ENCODE measurements at regions not wholly inside any gene's neighbourhood (a gene's known extent, or its start where the extent isn't known, plus 50 kb on each side); places are given as distances from the start of the nearest gene placed in this dataset.
"Not testable (repeated sequence)": the region's sequence is repeated elsewhere in the genome, so short reads cannot be mapped to it uniquely, and the experiment has no call there.

- DNase-seq (ENCODE audit: low spot score) = no peak
These were observed 483.9 kb upstream of the AUTS2 start for GRCh38 chr7:69114374-69114773.

- DNase-seq (ENCODE audit: low spot score) = no peak
These were observed 482.5 kb upstream of the AUTS2 start for GRCh38 chr7:69115788-69116187.

- not testable (repeated sequence) for DNase-seq (ENCODE audit: low spot score)
These were observed 482.1 kb upstream of the AUTS2 start for GRCh38 chr7:69116196-69116595.

- DNase-seq (ENCODE audit: low spot score) = no peak
These were observed 475.3 kb upstream of the AUTS2 start for GRCh38 chr7:69122953-69123352.

GRCh38 chr7:69126896-69127479 lies 471.3 kb upstream of the AUTS2 start:
- no peak for DNase-seq (ENCODE audit: low spot score)

GRCh38 chr7:69129524-69129923 lies 468.8 kb upstream of the AUTS2 start:
- no peak for DNase-seq (ENCODE audit: low spot score)

- no peak for DNase-seq (ENCODE audit: low spot score)
These were observed 468.3 kb upstream of the AUTS2 start for GRCh38 chr7:69129951-69130350.

- no peak for DNase-seq (ENCODE audit: low spot score)
These were observed 467.9 kb upstream of the AUTS2 start for GRCh38 chr7:69130396-69130795.

GRCh38 chr7:69134316-69134715 lies 464.0 kb upstream of the AUTS2 start:
- no peak for DNase-seq (ENCODE audit: low spot score)

- no peak for DNase-seq (ENCODE audit: low spot score)
These were observed 450.6 kb upstream of the AUTS2 start for GRCh38 chr7:69147631-69148030.

- no peak for DNase-seq (ENCODE audit: low spot score)
These were observed 448.2 kb upstream of the AUTS2 start for GRCh38 chr7:69149804-69150782.

- no peak for DNase-seq (ENCODE audit: low spot score)
These were observed 435.9 kb upstream of the AUTS2 start for GRCh38 chr7:69162326-69162725.

GRCh38 chr7:69162931-69163670 lies 435.2 kb upstream of the AUTS2 start:
- DNase-seq (ENCODE audit: low spot score) = no peak

GRCh38 chr7:69166979-69167516 lies 431.2 kb upstream of the AUTS2 start:
- no peak for DNase-seq (ENCODE audit: low spot score)

GRCh38 chr7:69169386-69169785 lies 428.9 kb upstream of the AUTS2 start:
- DNase-seq (ENCODE audit: low spot score) = no peak

- DNase-seq (ENCODE audit: low spot score) = no peak
These were observed 425.8 kb upstream of the AUTS2 start for GRCh38 chr7:69172357-69173077.

GRCh38 chr7:69173341-69173740 lies 424.9 kb upstream of the AUTS2 start:
- no peak for DNase-seq (ENCODE audit: low spot score)

GRCh38 chr7:69173846-69174245 lies 424.4 kb upstream of the AUTS2 start:
- no peak for DNase-seq (ENCODE audit: low spot score)

GRCh38 chr7:69176841-69177240 lies 421.4 kb upstream of the AUTS2 start:
- no peak for DNase-seq (ENCODE audit: low spot score)

- DNase-seq (ENCODE audit: low spot score) = no peak
These were observed 420.8 kb upstream of the AUTS2 start for GRCh38 chr7:69177461-69177861.

GRCh38 chr7:69177941-69178494 lies 420.3 kb upstream of the AUTS2 start:
- DNase-seq (ENCODE audit: low spot score) = no peak
